Naive B cell (primary cell): ENCODE measurements at regions not wholly inside any gene's neighbourhood (a gene's known extent, or its start where the extent isn't known, plus 50 kb on each side); places are given as distances from the start of the nearest gene placed in this dataset.

Experiments
- ATAC-seq, 2 donors: fragments of 150-1000 bp; cut with Tn5 transposase; 2 replicates each; pipeline ENCODE4 v1.10.0; 2021; ENCODE audit warnings: low read depth in 2 of 2, mild to moderate bottlenecking in 2 of 2, moderate library complexity in 2 of 2
- DNase-seq: peaks from one replicate; pipeline ENCODE4 v3.0.0; 2022
- H3K27ac Mint-ChIP-seq, 6 donors: one replicate each; pipeline ENCODE4 v1.8.0; 2020 to 2022; ENCODE audit warnings: mild to moderate bottlenecking in 6 of 6, mixed read lengths in 6 of 6, moderate library complexity in 5 of 6, inconsistent platforms in 2 of 6
- H3K27me3 Mint-ChIP-seq, 3 donors: one replicate each; pipeline ENCODE4 v1.8.0; 2021 to 2022; ENCODE audit warnings: mixed read lengths in 3 of 3, mild to moderate bottlenecking in 1 of 3
- H3K36me3 Mint-ChIP-seq, 2 donors: one replicate each; pipeline ENCODE4 v1.8.0; 2020 to 2022; ENCODE audit warnings: mixed read lengths in 2 of 2, inconsistent platforms in 1 of 2, mild to moderate bottlenecking in 1 of 2
- H3K4me1 Mint-ChIP-seq, 3 donors: one replicate each; pipeline ENCODE4 v1.8.0; 2020 to 2022; ENCODE audit warnings: mixed read lengths in 3 of 3, inconsistent platforms in 1 of 3, mild to moderate bottlenecking in 1 of 3, moderate library complexity in 1 of 3
- H3K4me3 Mint-ChIP-seq, 8 donors: one replicate each; pipeline ENCODE4 v1.8.0; 2020 to 2022; ENCODE audit warnings: mild to moderate bottlenecking in 8 of 8, mixed read lengths in 8 of 8, moderate library complexity in 8 of 8, inconsistent platforms in 2 of 8
- H3K9me3 Mint-ChIP-seq, 7 donors: one replicate each; pipeline ENCODE4 v1.8.0; 2020 to 2022; ENCODE audit warnings: mixed read lengths in 7 of 7, mild to moderate bottlenecking in 5 of 7, inconsistent platforms in 2 of 7, moderate library complexity in 1 of 7

- Mint-ChIP-seq H3K27me3 (no peaks in the 10 kb centered on the region), H3K9me3 (peaks cover 0 to 2% (median 0%) of the 10 kb centered on the region in 7 donors), H3K4me1 (no peaks in the 10 kb centered on the region), H3K27ac (no peak overlapping the region), H3K36me3 (no peaks in the 10 kb centered on the region), H3K4me3 (no peak overlapping the region)
- ATAC-seq (no peak), DNase-seq (no peak)
Measured at GRCh38 chr2:157178874-157179273, 78.6 kb upstream of the GALNT5 start.

DNA sequence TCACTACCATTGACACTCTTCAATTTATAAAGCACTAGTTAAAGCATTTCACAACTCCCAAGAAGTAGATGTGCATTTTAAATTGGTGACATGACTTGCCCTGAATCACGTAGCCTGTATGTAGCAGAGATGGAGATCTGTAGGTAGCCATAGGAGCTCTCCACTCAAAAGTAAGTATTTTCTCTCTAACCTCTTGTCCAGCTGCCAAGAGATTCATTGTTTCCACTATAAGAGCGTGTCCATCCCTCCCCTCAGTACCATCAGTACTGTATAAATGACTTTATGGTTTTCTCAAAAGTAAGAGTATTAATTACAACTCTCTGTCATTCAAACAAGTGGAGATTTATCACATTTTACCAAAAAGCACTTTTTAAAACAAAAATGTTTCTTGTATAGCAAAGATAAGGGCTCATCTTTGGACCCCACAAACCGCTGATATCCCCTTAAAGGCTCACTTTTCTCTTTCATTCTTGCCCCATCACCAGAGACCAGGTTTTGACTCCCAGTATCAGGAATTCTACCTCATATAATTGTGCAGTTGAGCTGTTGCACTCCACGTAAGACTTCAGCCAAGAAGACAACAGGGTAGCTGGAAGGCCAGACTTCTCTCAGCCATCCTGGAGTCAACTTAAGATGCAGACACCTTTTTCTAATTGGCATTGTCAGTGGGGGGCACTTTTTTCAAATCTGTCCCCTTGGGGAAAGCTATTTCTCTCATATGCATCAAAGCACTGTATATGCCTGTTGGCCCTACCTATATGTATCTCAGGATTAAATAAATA, 78.0 kb upstream of the GALNT5 start:
- Mint-ChIP-seq H3K36me3 (no peaks in the 10 kb centered on the region), H3K9me3 (peaks cover 0 to 2% (median 0%) of the 10 kb centered on the region in 7 donors), H3K27ac (no peak overlapping the region), H3K4me1 (no peaks in the 10 kb centered on the region), H3K27me3 (peaks cover 4 to 6% (median 4%) of the 10 kb centered on the region in 3 donors), H3K4me3 (no peak overlapping the region)
- no peak for DNase-seq
- ATAC-seq = no peak

GRCh38 chr2:157180359-157180758, 77.1 kb upstream of the GALNT5 start:
- Mint-ChIP-seq H3K36me3 (no peaks in the 10 kb centered on the region), H3K4me3 (no peak overlapping the region), H3K27ac (no peak overlapping the region), H3K4me1 (no peaks in the 10 kb centered on the region), H3K27me3 (peaks cover 6 to 10% (median 7%) of the 10 kb centered on the region in 3 donors), H3K9me3 (peaks cover 0 to 2% (median 0%) of the 10 kb centered on the region in 7 donors)
- ATAC-seq (no peak), DNase-seq (no peak)

- H3K9me3 Mint-ChIP-seq = peaks cover 0 to 2% (median 0%) of the 10 kb centered on the region in 7 donors
- DNase-seq = no peak
- ATAC-seq = no peak
- H3K27me3 Mint-ChIP-seq = peaks cover 6 to 17% (median 7%) of the 10 kb centered on the region in 3 donors
- H3K4me1 Mint-ChIP-seq = no peaks in the 10 kb centered on the region
- H3K4me3 Mint-ChIP-seq = no peak overlapping the region
- no peak overlapping the region for H3K27ac Mint-ChIP-seq
- H3K36me3 Mint-ChIP-seq = no peaks in the 10 kb centered on the region
Measured at GRCh38 chr2:157181234-157181633, 76.3 kb upstream of the GALNT5 start.

DNA sequence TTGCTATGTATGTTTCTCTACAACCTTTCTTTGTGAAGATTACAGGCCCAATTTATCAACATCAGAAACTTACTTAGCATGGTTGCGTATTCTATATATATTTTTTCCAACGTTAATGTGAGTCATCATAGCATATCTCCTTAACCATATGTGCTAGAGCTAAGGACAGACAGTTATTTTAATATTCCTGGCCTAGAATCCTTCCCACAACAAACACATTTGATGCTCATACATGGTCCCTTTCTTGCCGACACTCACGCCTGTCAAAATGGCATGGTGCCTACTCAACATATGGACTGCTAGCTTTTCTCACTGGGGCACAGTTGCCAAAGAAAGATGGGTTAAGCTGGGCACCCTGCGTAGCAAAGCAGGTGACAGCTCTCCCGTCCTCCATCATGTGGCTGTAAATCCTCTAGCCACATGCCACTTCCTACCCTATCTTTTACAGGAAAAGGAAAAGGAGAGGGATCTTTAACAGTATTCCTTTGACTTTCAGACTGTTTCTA, 75.2 kb upstream of the GALNT5 start:
- Mint-ChIP-seq H3K4me3 (no peak overlapping the region), H3K9me3 (no peaks in the 10 kb centered on the region), H3K4me1 (no peaks in the 10 kb centered on the region), H3K36me3 (no peaks in the 10 kb centered on the region), H3K27me3 (peaks cover 6 to 17% (median 7%) of the 10 kb centered on the region in 3 donors), H3K27ac (peak overlapping the region in 1 of 6 donors; percentile 54)
- no peak for DNase-seq
- no peak for ATAC-seq

- H3K27ac Mint-ChIP-seq = no peak overlapping the region
- no peaks in the 10 kb centered on the region for H3K9me3 Mint-ChIP-seq
- H3K4me1 Mint-ChIP-seq = no peaks in the 10 kb centered on the region
- ATAC-seq = no peak
- H3K27me3 Mint-ChIP-seq = peaks cover 6 to 17% (median 7%) of the 10 kb centered on the region in 3 donors
- no peaks in the 10 kb centered on the region for H3K36me3 Mint-ChIP-seq
- no peak for DNase-seq
- no peak overlapping the region for H3K4me3 Mint-ChIP-seq
Measured at GRCh38 chr2:157182834-157183396, 74.6 kb upstream of the GALNT5 start.

GRCh38 chr2:157184161-157184895, 73.2 kb upstream of the GALNT5 start:
- Mint-ChIP-seq H3K9me3 (no peaks in the 10 kb centered on the region), H3K4me3 (no peak overlapping the region), H3K4me1 (no peaks in the 10 kb centered on the region), H3K27me3 (peaks cover 6 to 17% (median 7%) of the 10 kb centered on the region in 3 donors), H3K27ac (no peak overlapping the region), H3K36me3 (no peaks in the 10 kb centered on the region)
- ATAC-seq = no peak
- no peak for DNase-seq

- Mint-ChIP-seq H3K27ac (no peak overlapping the region), H3K4me1 (no peaks in the 10 kb centered on the region), H3K27me3 (peaks cover 6 to 17% (median 7%) of the 10 kb centered on the region in 3 donors), H3K4me3 (no peak overlapping the region), H3K36me3 (no peaks in the 10 kb centered on the region), H3K9me3 (no peaks in the 10 kb centered on the region)
- DNase-seq = no peak
- ATAC-seq = no peak
Measured at GRCh38 chr2:157185476-157186227, 71.9 kb upstream of the GALNT5 start.

GRCh38 chr2:157190151-157190550, 67.4 kb upstream of the GALNT5 start:
- Mint-ChIP-seq H3K4me3 (no peak overlapping the region), H3K27me3 (peaks cover 0 to 8% (median 6%) of the 10 kb centered on the region in 3 donors), H3K9me3 (no peaks in the 10 kb centered on the region), H3K4me1 (no peaks in the 10 kb centered on the region), H3K27ac (peak overlapping the region in 1 of 6 donors; percentile 10), H3K36me3 (no peaks in the 10 kb centered on the region)
- ATAC-seq (no peak), DNase-seq (no peak)

DNA sequence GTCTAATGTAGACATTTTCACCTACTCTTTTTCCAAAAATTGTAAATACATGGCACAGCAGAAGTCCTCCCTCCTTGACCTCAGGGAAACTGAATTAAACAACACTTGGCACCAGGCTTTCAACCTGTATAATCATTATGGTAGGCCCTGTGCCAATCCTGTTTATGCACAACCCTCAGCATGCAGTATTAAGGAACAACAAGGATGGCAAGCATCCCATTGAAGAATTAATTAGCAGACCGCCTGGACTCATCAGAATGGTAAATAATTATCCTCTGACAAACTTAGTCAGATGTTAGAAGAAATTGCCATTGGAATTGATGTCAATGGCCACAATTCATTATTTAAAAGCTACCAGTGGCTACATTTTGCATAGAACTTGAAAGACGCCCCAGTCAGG, 66.3 kb upstream of the GALNT5 start:
- Mint-ChIP-seq H3K4me3 (no peak overlapping the region), H3K9me3 (no peaks in the 10 kb centered on the region), H3K4me1 (no peaks in the 10 kb centered on the region), H3K27me3 (peaks cover 0 to 6% (median 0%) of the 10 kb centered on the region in 3 donors), H3K27ac (no peak overlapping the region), H3K36me3 (no peaks in the 10 kb centered on the region)
- no peak for DNase-seq
- ATAC-seq = no peak

GRCh38 chr2:157192445-157193423, 64.8 kb upstream of the GALNT5 start:
- Mint-ChIP-seq H3K9me3 (no peaks in the 10 kb centered on the region), H3K27me3 (peaks cover 0 to 11% (median 0%) of the 10 kb centered on the region in 3 donors), H3K27ac (no peak overlapping the region), H3K4me1 (no peaks in the 10 kb centered on the region), H3K4me3 (no peak overlapping the region), H3K36me3 (no peaks in the 10 kb centered on the region)
- DNase-seq = no peak
- no peak for ATAC-seq

GRCh38 chr2:157193461-157193860, 64.0 kb upstream of the GALNT5 start:
- no peaks in the 10 kb centered on the region for H3K4me1 Mint-ChIP-seq

More at GRCh38 chr2:157193461-157193860, 64.0 kb upstream of the GALNT5 start:
- H3K4me3 Mint-ChIP-seq = no peak overlapping the region
- no peaks in the 10 kb centered on the region for H3K36me3 Mint-ChIP-seq
- no peaks in the 10 kb centered on the region for H3K9me3 Mint-ChIP-seq
- DNase-seq (no peak), ATAC-seq (no peak)
- no peak overlapping the region for H3K27ac Mint-ChIP-seq
- H3K27me3 Mint-ChIP-seq = peaks cover 0 to 12% (median 0%) of the 10 kb centered on the region in 3 donors
